GM21576 (cell line): ENCODE measurements at regions not wholly inside any gene's neighbourhood (a gene's known extent, or its start where the extent isn't known, plus 50 kb on each side); places are given as distances from the start of the nearest gene placed in this dataset.
"Not testable (repeated sequence)": the region's sequence is repeated elsewhere in the genome, so short reads cannot be mapped to it uniquely, and the experiment has no call there.

Source experiments
- ATAC-seq: cut with Tn5 transposase; IDR thresholded peaks from one replicate; pipeline ENCODE4 v1.9.1; 2021; ENCODE audit warnings: mild to moderate bottlenecking, moderate library complexity; ENCODE audit not compliant: unreplicated experiment

DNA sequence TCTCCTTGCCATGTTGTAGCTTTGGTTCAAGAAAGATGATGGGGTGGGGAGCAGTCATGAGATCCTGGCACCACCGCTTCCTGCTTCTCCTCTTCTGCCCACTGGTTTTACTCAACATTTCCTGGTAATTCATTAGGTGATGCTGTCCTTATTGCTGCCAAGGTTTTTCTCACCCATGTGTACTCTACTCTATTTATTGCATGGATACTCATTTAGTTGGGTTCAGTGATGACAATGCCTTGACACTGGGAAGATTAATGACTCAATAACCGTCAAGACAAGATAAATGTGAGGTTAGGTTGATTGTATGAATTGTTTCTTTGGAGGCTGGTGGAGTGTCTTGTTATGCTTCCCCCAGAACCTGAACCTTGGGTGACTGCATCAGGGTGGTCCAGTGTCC, 484.2 kb downstream of the SIPA1L2 start:
- no peak for ATAC-seq

DNA sequence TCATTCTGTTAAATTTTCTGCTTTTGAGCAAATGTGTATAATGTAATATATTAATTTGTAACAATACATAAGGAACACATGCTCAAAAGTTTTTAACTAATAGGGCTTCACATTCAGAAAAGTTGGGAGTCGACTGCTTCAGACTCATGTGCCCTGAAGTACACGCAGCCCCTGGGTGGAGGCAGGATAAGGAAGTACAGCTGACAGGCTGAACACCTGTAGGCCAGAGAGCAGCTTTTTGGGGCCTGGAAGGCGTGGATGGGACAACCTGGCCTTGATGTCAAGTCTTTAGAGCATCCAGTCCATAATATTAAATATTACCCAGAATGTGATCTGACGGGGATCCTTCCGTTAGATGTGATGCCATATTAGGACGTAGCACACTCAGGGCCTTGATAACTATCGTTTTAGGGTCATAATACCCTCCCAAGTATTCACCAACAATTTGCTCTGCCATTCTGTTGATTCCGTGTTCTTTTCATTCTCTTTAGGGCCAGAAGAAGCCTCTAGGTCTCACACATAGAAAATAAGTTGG, 485.2 kb downstream of the SIPA1L2 start:
- ATAC-seq = no peak

DNA sequence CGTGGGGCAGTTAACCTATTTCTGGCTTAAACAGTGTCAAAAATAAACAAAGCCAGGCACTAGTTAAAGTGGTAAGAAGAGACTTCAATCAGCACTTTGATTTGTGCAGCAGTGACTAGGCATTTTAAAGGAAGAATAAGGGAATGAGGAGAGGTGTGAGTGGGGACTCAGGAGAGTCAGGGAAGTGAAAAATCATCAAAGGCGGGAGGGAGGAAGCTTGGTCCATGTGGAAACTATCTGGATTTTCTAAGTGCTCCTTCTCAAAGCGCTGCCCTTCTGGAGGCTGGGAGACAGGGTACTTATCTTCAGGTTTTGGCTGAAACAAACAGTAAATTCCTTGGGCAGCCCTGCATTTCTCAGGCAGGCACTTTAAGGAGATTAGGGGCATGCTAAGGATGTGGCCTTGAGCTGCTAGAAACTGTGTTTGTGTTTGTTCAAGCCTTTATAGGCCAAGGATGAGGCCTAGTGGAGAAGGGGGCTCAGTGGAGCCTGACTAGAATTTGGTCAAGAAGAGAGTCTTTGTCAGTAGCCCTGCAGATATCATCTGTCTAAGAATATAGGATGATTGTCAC, 486.5 kb downstream of the SIPA1L2 start:
- no peak for ATAC-seq

DNA sequence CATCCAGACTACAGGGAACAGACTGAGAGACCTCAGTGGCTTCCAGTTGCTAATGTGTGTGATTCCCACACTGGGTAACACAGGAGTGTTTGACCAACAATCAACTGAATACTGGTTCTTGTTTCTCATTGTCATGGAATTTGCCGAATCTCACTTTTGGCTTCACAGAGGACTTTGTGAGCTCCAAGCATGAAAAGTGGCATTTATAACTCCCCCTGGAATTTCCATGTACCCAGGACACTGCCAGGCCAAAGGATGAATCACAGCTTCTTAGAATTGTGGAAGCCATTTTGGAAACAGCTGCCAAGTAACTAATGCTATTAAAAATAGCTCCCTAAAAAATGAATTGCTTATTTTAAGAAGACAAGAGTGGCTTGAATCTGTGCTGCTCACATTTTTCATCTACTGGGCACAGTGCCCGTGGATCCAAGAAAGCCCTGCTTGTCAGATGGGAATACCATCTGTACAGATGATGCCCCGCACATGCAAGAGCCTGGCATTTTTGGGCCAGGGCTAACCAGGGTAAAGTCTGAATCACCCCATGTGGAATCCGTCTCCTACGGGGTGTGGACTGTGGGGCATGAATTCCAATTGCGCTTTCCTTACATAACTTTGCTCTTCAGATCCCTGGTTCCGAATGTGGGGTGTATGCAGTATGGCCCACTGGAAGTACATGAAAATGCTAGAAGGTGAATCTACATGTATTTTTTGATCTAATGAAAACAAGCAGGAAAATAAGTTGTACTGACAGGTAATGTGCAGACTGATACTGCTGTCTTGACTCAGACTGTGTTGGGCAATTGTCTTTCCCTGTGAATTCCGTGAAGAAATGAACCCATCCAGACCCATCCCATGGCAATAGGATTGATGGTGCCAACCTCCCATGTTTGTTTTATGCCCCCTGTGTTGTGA, 487.3 kb downstream of the SIPA1L2 start:
- ATAC-seq = no peak

DNA sequence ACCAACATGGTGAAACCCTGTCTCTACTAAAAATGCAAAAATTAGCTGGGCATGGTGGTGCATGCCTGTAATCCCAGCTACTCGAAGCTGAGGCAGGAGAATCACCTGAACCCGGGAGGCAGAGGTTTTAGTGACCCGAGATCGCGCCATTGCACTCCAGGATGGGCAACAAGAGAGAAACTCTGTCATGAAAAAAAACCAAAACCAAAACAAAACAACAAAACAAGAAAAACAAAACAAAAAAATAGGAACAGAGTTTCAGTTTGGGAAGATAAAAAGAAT, 488.8 kb downstream of the SIPA1L2 start:
- ATAC-seq = not testable (repeated sequence)

DNA sequence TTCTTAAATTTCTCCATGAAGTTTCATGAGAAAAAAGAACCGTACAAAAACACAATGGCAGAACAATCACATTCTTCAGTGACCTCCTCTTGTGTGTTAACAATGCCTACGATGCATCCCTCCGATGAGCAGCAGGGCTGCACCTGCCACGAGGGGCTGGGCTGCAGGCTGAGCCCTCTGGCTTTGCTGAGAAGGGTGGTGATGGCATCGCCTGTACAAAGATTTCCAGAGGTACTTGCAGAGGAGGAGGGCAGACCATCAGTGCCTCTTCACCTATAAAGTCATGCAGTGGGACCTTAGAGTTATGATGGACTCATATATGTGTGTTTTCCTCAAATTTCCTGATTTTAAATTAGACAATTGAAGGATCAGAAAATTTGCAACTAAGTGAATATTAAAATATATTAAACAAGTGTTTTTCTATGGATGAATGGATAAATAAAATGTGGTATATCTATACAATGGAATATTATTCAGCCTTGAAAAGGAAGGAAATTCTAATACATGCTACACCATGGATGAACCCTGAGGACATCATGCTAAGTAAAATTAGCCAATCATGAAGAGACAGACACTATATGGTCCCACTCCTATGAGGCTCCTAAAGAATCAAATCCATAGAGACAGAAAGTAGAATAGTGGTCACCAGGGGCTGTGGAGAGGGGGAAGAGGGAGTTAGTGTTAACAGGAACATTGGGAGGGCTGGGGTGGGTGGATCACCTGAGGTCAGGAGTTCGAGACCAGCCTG, 489.3 kb downstream of the SIPA1L2 start:
- ATAC-seq = no peak

DNA sequence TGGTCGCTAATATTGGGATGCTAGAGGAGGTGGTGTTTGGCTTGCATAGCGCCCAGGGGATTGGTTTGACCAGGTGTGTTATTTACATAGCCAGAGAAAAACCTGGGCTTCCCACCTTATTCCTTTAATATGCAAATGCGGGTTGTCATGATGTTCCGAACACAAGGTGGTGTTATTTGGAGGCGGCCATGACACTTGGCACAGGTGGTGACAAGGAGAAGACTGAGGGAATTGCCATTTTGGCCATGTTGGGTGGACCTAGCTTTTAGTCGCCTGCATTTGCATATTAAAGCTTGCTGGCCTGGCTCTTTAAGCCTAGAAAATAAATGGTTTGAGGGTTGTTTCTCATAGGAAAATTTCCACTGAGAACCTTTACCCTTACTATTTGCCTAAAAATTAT, 490.5 kb downstream of the SIPA1L2 start:
- no peak for ATAC-seq

DNA sequence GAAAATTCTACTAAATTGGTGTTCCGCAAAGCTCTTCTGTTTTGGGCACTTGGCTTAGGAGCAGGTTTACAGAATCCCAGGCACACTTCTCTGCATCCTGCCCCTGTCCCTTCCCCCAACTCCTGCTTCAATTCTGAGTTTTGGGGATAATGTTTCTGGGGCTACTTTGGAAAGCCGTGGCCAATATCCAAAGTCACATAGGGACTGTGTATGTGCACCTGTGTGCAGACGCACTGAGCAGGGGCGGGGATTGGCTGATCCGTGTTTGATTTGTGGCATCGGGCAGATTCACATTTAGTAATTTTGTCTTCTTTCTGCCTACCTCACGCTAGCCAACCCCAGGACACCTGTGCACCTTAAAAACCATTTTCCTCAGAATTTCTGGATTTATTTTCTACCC, 491.9 kb downstream of the SIPA1L2 start:
- ATAC-seq = no peak

DNA sequence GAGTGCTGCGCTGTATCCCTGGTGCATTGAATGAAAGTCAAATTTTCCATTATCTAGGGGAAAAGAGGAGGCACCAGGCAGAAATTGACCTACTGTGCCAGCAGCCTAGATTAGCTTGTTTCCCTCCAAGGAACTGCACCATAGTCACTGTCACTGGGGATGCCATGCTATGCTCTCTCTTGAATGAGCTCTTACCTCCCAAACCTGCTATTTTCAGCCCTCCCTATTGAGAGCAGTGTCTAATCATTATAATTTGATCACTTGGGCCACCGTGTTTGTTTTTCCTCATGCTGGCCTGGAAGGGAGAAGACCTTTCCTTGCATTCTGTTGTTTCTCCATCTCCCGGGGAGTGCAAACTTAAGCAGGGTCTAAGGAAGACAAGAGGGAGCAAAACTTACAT, 492.9 kb downstream of the SIPA1L2 start:
- ATAC-seq = no peak

DNA sequence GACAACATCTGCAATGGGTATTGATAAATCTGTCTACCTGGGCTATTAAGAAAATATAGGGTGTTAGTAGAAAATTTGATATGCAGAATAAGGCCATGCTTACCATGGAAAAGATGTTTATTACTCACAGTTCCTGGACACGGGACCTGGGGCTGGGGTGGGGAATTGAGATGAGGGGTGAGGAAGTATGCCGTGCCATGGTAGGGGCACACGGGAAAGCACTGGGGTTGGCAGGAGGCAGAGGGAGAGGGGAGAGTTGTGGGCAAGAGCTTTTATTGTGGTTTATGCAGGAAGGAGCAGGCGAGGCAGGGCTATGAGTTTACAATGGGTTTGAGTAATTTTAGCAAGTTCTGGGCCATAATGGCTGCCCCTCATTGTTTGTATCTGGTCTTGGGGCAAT, 493.8 kb downstream of the SIPA1L2 start:
- no peak for ATAC-seq

DNA sequence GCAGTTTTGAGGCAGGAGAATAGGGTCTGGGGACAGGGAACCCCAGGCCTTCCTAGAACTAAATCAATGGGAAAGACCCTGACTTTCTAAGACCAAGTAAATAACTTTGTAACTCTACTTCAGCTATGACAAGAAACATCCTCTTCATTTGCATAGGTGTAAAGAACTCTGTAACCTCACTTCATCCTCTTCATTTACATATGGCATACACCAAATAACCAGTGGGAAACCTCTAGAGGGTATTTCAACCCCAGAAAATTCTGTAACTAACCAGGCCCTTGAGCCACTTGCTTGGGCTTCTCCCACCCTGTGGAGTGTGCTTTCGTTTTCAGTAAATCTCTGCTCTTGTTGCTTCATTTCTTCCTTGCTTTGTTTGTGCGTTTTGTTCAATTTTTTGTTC, 495.6 kb downstream of the SIPA1L2 start:
- no peak for ATAC-seq

DNA sequence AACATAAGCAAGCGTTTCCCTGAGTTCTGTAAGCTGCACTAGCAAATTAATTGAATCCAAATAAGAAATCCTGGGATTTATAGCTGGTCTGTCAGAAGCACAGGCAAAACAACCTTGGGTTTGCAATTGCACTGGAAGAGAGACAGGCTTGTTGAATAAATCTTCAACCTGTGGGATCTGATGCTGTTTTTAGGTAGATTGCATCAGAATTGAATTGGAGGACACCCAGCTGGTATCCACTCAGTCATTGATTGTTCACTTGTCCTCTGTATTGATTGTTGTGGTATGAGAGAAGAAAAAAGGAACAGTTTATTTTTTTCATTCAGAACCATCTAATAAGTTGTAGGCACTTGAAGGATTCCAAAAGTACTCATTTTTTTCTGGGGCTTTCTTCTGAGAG, 497.4 kb downstream of the SIPA1L2 start:
- no peak for ATAC-seq

DNA sequence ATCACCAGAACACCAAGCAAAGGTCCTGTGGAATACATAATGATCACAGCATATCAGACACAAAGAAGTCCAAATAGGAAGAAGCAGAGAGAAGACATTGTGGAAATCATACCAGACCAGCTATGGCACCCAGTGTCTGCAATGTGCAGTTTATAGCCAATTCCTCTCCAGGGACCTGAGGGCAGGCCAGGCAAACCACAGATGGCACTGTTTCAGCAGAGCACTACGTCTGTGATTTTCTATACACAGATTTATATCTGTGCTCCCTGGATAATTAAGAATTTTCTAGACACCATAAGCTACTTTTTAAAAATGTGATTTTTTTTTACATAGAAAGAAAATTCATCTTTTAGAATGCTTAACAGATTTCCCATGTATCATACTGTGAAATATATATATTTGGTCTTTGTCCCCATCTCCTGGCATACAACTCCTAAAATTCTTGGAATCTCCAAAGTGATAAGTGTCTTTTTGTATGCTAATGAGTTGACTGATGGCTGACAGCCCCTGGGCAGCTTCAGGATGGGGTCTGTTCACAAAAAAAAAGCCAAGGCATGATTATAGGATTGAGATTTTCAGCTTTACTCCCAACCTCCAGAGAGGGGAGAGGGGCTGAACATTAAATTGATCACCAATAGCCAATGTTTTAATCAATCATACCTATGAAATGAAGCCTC, 498.1 kb downstream of the SIPA1L2 start:
- ATAC-seq = no peak

DNA sequence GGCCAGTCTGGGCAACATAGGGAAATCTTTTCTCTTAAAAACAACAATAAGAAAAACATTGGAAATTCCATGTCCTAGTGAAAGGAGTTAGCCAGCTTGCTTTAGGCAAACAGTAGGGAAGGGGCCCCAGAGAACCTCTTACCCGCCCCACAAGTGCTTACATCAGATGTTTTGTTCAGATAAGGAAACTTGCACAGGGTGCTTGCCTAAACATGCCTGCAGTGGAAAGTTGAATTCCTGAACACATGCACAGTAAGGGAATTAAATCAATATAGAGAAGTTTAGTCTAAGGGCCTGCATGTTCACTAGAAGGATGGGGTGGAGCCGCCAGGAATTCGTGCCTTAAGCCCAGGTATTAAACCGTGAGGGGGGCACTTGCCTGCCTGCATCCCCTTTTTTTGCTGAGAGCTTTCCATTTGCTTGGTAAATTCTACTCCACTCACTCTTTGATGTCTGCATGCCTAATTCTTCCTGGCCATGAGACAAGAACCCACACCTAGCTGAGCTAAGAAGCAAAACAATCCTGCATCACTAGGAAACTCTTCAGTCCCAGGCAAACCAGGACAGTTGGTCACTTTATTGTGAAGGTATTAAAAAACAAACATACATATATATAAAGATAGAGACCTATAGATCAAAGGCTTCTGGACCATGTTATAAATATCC, 499.0 kb downstream of the SIPA1L2 start:
- no peak for ATAC-seq

DNA sequence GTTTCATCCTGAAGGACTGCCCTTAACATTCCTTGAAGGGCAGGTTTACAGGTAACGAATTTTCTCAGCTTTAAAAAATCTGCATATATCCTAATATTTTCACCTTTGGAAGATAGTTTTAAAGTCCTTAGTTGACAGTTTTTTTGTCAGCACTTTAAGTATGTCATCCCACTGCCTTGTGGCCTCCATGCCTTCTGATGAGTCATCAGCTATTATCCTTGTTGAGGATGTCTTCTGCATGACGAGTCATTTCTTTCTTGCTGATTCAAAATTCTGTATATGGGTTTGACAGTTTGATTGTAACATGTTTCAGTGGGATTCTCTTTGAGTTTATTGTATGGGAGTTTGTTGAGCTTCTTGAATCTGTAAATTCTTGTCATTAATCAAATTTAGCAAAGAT, 500.6 kb downstream of the DISC1 start:
- no peak for ATAC-seq

DNA sequence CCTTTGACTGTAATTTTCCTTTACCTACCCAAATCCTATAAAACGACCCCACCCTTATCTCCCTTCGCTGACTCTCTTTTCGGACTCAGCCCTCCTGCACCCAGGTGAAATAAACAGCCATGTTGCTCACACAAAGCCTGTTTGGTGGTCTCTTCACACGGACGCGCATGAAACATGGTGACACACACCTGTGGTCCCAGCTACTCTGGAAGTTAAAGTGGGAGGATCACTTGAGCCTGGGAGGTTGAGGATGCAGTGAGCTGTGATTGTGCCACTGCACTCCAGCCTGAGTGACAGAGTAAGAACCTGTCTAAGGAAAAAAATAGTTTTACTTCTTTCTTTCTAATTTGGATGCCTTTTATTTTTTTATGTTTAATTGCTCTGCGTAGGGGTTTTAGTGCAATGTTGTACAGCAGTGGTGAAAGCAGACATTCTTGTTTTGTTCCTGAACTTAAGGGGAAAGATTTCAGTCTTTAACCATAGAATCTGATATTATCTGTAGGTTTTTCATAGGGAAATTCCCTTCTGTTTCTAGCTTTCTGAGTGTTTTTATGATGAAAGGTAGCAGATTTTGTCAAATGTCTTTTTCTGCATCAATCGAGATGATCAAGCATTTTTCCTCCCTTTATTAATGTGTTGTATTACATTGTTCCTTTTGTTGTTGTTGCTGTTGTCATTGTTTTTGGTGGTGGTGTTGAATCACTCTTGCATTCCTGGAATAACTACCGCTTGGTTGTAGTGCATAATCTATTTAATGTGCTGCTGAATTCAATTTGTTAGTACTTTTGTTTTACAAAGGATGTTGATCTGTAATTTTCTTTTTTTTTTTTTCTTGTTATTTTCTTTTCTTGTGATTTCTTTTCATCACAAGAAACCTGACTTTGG, 497.4 kb downstream of the DISC1 start:
- ATAC-seq = no peak

DNA sequence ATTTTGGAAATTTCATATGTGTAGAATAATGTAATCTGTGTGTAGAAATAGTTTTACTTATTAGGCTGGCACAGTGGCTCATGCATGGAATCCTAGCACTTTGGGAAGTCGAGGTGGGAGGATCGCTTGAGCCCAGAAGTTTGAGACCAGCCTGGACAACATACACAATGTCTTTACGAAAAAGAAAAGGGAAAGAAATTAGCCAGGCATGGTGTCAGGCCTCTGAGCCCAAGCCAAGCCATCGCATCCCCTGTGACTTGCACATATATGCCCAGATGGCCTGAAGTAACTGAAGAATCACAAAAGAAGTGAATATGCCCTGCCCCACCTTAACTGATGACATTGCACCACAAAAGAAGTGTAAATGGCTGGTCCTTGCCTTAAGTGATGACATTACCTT, 491.3 kb downstream of the DISC1 start:
- not testable (repeated sequence) for ATAC-seq

DNA sequence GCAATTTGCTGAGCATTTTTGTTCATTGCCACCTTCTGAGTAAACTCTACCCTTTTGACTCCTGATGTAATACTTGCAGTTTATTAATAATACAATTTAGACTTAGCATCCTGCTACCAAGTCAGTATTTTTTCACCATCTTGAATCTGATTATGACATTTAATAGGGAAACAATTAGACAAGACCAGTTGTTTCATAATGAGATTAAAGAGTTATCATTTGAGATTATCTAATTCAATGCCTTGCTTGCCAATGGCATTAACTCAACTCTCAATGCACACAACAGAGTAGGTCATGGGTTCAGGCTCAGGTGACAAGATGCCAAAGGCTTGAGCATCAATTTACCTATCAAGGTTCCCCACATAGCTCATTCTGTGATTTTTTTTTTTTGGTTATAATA, 488.4 kb downstream of the DISC1 start:
- no peak for ATAC-seq

DNA sequence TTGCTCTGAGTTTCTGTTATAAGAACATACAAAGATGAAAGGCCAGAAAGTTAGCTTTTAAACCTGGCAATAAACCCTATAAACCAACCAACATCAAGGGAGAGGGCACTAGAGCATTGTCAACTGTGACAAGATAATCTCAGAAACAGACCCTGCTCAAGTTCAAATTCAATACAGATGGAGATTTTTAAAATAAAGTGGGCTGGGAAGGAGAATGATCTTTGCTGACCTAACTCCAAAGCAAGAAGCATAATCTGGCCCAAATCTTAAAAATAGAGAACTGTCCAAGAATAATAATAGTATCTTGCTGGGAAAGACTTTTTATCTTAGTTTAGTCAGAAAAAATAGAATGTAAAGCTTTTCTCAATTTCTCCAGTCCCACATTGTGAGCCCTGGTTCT, 485.5 kb downstream of the DISC1 start:
- ATAC-seq = no peak

DNA sequence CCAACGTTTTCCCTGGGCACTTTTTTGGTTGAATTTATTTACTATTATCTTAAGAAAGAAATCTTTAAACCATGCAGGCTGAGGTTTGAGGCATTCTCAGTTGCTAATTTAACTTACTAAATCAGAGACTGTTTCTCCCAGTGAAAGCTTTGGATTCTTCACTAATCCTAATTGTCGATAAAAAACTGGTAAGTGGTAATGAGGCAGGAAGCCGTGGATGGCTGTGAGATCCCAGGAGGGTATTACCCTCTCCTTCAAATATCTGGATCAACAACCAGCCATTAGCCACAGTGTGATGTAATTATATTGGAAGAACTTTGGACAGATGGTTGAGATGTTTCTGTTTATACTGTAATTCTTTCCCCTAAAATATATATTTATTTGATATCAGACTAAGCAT, 485.0 kb downstream of the DISC1 start:
- no peak for ATAC-seq
